Vagina (tissue), 2 donors: ENCODE measurements at regions not wholly inside any gene's neighbourhood (a gene's known extent, or its start where the extent isn't known, plus 50 kb on each side); places are given as distances from the start of the nearest gene placed in this dataset.
"Not testable (repeated sequence)": the region's sequence is repeated elsewhere in the genome, so short reads cannot be mapped to it uniquely, and the experiment has no call there.

Source experiments
- DNase-seq, 2 donors: peaks; one replicate each; pipeline ENCODE4 v3.0.0-alpha.2; 2017; ENCODE audit errors: extremely low spot score in 2 of 2
- H3K27ac ChIP-seq: fragments of 200-600 bp; sonication (generic); one replicate; pipeline ENCODE4 v1.5.1; 2019
- H3K27me3 ChIP-seq: fragments of 200-600 bp; sonication (generic); one replicate; pipeline ENCODE4 v1.5.1; 2019
- H3K36me3 ChIP-seq, 2 donors: fragments of 200-600 bp; sonication (generic); one replicate each; pipeline ENCODE4 v1.5.1; 2017 to 2019
- H3K4me1 ChIP-seq: fragments of 200-600 bp; sonication (generic); one replicate; pipeline ENCODE4 v1.5.1; 2019
- H3K4me3 ChIP-seq, 2 donors: fragments of 200-600 bp; sonication (generic); 1 replicate in 1 of 2; 2 replicates in 1 of 2; pipeline ENCODE4 v1.5.1; 2016 to 2019
- H3K9me3 ChIP-seq: fragments of 200-600 bp; sonication (generic); one replicate; pipeline ENCODE4 v1.5.1; 2019
- CTCF ChIP-seq, 3 experiments: fragments of 450-650 bp in 2 of 3; fragments of 200-600 bp in 1 of 3; sonication (generic) in 1 of 3; IDR thresholded peaks; one replicate each; pipeline ENCODE4 v1.5.1; 2017 to 2019; ENCODE audit warnings: antibody characterized with exemption in 3 of 3, mild to moderate bottlenecking in 2 of 3, moderate library complexity in 2 of 3
- POLR2A ChIP-seq, 2 donors: fragments of 450-650 bp; IDR thresholded peaks; one replicate each; pipeline ENCODE4 v1.6.1; 2017; ENCODE audit warnings: antibody characterized with exemption in 2 of 2, mild to moderate bottlenecking in 2 of 2, moderate library complexity in 2 of 2
- POLR2AphosphoS5 ChIP-seq, 2 donors: sonication (generic); formaldehyde crosslinking; IDR thresholded peaks; one replicate each; pipeline ENCODE4 v1.9.0; 2017; ENCODE audit warnings: antibody characterized with exemption in 2 of 2, mild to moderate bottlenecking in 2 of 2, low read depth in 1 of 2; ENCODE audit not compliant: insufficient read depth in 1 of 2
- intact Hi-C: fragments of 100-400 bp; cut with DNase I; formaldehyde crosslinking; loops from one replicate; pipeline ENCODE4 v1.15.1; 2023

GRCh38 chr2:117613101-117613500, 201.4 kb upstream of the DDX18 start:
- Histone ChIP-seq H3K4me1 (no peaks in the 10 kb centered on the region), H3K27me3 (no peaks in the 10 kb centered on the region), H3K9me3 (no peaks in the 10 kb centered on the region), H3K27ac (no peak overlapping the region), H3K36me3 (no peaks in the 10 kb centered on the region), H3K4me3 (no peak overlapping the region)
- intact Hi-C loops: no loop called here
- TF ChIP-seq POLR2A (IDR thresholded peaks at IDR 0.05) (no peak), CTCF (IDR thresholded peaks at IDR 0.05) (no peak), POLR2AphosphoS5 (IDR thresholded peaks at IDR 0.05; ENCODE audit: insufficient read depth in 1 of 2, low read depth in 1 of 2) (no peak)
- no peak for DNase-seq

- no peaks in the 10 kb centered on the region for H3K36me3 ChIP-seq
- no peaks in the 10 kb centered on the region for H3K9me3 ChIP-seq
- intact Hi-C loops: no loop called here
- no peaks in the 10 kb centered on the region for H3K27me3 ChIP-seq
- H3K4me1 ChIP-seq: no peaks in the 10 kb centered on the region
- no peak for TF ChIP-seq CTCF (IDR thresholded peaks at IDR 0.05)
- no peak for TF ChIP-seq POLR2A (IDR thresholded peaks at IDR 0.05)
- TF ChIP-seq POLR2AphosphoS5 (IDR thresholded peaks at IDR 0.05; ENCODE audit: insufficient read depth in 1 of 2, low read depth in 1 of 2): no peak
- no peak for DNase-seq
- no peak overlapping the region for H3K4me3 ChIP-seq
- H3K27ac ChIP-seq: no peak overlapping the region
Observed at GRCh38 chr2:117614296-117614695, 200.2 kb upstream of the DDX18 start.

GRCh38 chr2:117614823-117615534, 199.5 kb upstream of the DDX18 start:
- intact Hi-C loops: no loop called here
- TF ChIP-seq POLR2AphosphoS5 (IDR thresholded peaks at IDR 0.05; ENCODE audit: insufficient read depth in 1 of 2, low read depth in 1 of 2): no peak
- no peak for TF ChIP-seq POLR2A (IDR thresholded peaks at IDR 0.05)
- no peak for TF ChIP-seq CTCF (IDR thresholded peaks at IDR 0.05)
- Histone ChIP-seq H3K27me3 (no peaks in the 10 kb centered on the region), H3K4me3 (no peak overlapping the region), H3K36me3 (no peaks in the 10 kb centered on the region), H3K4me1 (no peaks in the 10 kb centered on the region), H3K27ac (no peak overlapping the region), H3K9me3 (no peaks in the 10 kb centered on the region)
- no peak for DNase-seq

GRCh38 chr2:117618607-117619006, 195.9 kb upstream of the DDX18 start:
- Histone ChIP-seq H3K4me1 (no peaks in the 10 kb centered on the region), H3K36me3 (no peaks in the 10 kb centered on the region), H3K27ac (no peak overlapping the region), H3K4me3 (no peak overlapping the region), H3K9me3 (no peaks in the 10 kb centered on the region), H3K27me3 (no peaks in the 10 kb centered on the region)
- no peak for DNase-seq
- TF ChIP-seq CTCF (IDR thresholded peaks at IDR 0.05): no peak
- no peak for TF ChIP-seq POLR2A (IDR thresholded peaks at IDR 0.05)
- TF ChIP-seq POLR2AphosphoS5 (IDR thresholded peaks at IDR 0.05; ENCODE audit: insufficient read depth in 1 of 2, low read depth in 1 of 2): no peak
- intact Hi-C loops: no loop called here

- H3K27ac ChIP-seq: no peak overlapping the region
- H3K4me1 ChIP-seq: no peaks in the 10 kb centered on the region
- DNase-seq: no peak
- intact Hi-C loops: no loop called here
- no peaks in the 10 kb centered on the region for H3K36me3 ChIP-seq
- H3K4me3 ChIP-seq: no peak overlapping the region
- TF ChIP-seq POLR2AphosphoS5 (IDR thresholded peaks at IDR 0.05; ENCODE audit: insufficient read depth in 1 of 2, low read depth in 1 of 2) (no peak), CTCF (IDR thresholded peaks at IDR 0.05) (no peak), POLR2A (IDR thresholded peaks at IDR 0.05) (no peak)
- H3K9me3 ChIP-seq: no peaks in the 10 kb centered on the region
- no peaks in the 10 kb centered on the region for H3K27me3 ChIP-seq
Observed at GRCh38 chr2:117621326-117621725, 193.2 kb upstream of the DDX18 start.

- H3K27ac ChIP-seq, DNase-seq, H3K4me1 ChIP-seq, intact Hi-C loops, H3K27me3 ChIP-seq, H3K36me3 ChIP-seq, H3K9me3 ChIP-seq, H3K4me3 ChIP-seq: not testable (repeated sequence)
Observed at GRCh38 chr2:117623175-117623574, 191.3 kb upstream of the DDX18 start.
